ENCODE measurements at regions not wholly inside any gene's neighbourhood (a gene's known extent, or its start where the extent isn't known, plus 50 kb on each side); places are given as distances from the start of the nearest gene placed in this dataset.

DNA sequence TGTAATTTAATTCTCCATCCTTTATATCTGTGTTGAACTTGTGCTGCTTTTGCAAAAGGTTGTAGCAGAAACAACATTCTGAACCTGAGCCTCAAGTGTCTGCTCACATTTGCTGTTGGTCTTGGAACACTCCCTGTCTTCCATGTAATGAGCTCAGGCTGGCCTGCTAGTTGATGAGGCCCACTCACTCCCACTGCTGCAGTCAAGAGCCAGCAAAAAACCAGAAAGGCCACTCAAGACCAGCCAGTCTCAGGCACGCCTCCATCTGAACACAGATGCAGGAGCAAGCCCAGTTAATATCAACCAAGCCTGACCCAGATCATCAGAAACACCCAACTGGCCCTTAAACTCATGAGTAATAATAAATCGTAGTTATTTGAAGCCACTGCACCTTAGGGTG, 342.2 kb upstream of the NFIA start:
- Histone ChIP-seq H3K36me3 (ENCODE audit: insufficient read depth, low read length) (no peaks in the 10 kb centered on the region), H3K4me3 (ENCODE audit: low read depth in 1 of 2, low read length in 2 of 2) (no peak overlapping the region), H3K9me3 (ENCODE audit: low read length) (no peaks in the 10 kb centered on the region), H3K4me1 (ENCODE audit: insufficient read depth, low read length) (no peaks in the 10 kb centered on the region), H3K27ac (ENCODE audit: low read depth, low read length) (no peak overlapping the region), H3K9ac (ENCODE audit: low read length) (no peak overlapping the region), H3K27me3 (ENCODE audit: control insufficient read depth in 1 of 2, insufficient read depth in 2 of 2, low read length in 2 of 2) (no peaks in the 10 kb centered on the region)

DNA sequence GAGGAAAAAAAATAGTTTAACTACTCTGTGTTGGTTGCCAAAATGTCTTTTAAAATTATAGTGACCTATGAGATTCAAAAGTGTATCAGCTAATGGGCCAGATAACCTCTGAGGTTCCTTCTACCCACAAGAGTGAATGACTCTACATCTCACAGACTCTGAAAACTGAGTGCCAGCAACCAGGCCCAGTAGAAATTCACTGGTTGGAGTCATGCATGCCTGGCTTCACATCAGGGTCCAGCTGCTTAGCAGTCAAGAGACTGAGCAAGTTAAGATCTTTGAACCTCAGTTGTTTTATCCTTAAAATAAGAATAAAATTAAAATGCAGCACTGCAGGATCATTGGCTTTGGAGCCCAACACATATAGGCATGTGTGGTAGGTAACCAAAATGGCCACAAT, 342.6 kb upstream of the NFIA start:
- Histone ChIP-seq H3K27ac (ENCODE audit: low read depth, low read length) (no peak overlapping the region), H3K27me3 (ENCODE audit: control insufficient read depth in 1 of 2, insufficient read depth in 2 of 2, low read length in 2 of 2) (no peaks in the 10 kb centered on the region), H3K36me3 (ENCODE audit: insufficient read depth, low read length) (no peaks in the 10 kb centered on the region), H3K9ac (ENCODE audit: low read length) (no peak overlapping the region), H3K9me3 (ENCODE audit: low read length) (no peaks in the 10 kb centered on the region), H3K4me3 (ENCODE audit: low read depth in 1 of 2, low read length in 2 of 2) (no peak overlapping the region), H3K4me1 (ENCODE audit: insufficient read depth, low read length) (no peaks in the 10 kb centered on the region)

- Histone ChIP-seq H3K4me1 (ENCODE audit: insufficient read depth, low read length) (no peaks in the 10 kb centered on the region), H3K36me3 (ENCODE audit: insufficient read depth, low read length) (no peaks in the 10 kb centered on the region), H3K9me3 (ENCODE audit: low read length) (no peaks in the 10 kb centered on the region), H3K27ac (ENCODE audit: low read depth, low read length) (no peak overlapping the region), H3K9ac (ENCODE audit: low read length) (no peak overlapping the region), H3K4me3 (ENCODE audit: low read depth in 1 of 2, low read length in 2 of 2) (no peak overlapping the region), H3K27me3 (ENCODE audit: control insufficient read depth in 1 of 2, insufficient read depth in 2 of 2, low read length in 2 of 2) (no peaks in the 10 kb centered on the region)
Observed at GRCh38 chr1:60732977-60733401, 349.4 kb upstream of the NFIA start.

GRCh38 chr1:60731321-60731720, 351.0 kb upstream of the NFIA start:
- Histone ChIP-seq H3K27me3 (ENCODE audit: control insufficient read depth in 1 of 2, insufficient read depth in 2 of 2, low read length in 2 of 2) (no peaks in the 10 kb centered on the region), H3K4me3 (ENCODE audit: low read depth in 1 of 2, low read length in 2 of 2) (no peak overlapping the region), H3K27ac (ENCODE audit: low read depth, low read length) (no peak overlapping the region), H3K36me3 (ENCODE audit: insufficient read depth, low read length) (no peaks in the 10 kb centered on the region), H3K9ac (ENCODE audit: low read length) (no peak overlapping the region), H3K9me3 (ENCODE audit: low read length) (no peaks in the 10 kb centered on the region), H3K4me1 (ENCODE audit: insufficient read depth, low read length) (no peaks in the 10 kb centered on the region)

DNA sequence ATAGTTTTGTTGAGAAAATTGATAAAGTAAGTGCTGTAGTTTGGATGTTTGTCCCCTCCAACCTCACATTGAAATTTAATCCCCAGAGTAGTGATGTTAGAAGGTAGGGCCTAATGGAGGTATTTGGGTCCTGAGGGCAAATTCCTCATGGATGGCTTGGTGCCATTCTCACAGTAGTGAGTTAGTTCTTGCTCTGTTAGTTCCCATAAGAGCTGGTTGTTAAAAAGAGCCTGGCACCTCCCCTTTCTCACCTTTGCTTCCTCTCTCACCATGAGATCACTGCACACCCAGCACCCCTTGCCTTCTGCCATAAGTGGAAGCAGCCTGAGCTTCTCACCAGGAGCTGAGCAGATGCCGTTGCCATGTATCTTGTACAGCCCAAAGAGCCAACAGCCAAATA, 354.8 kb upstream of the NFIA start:
- no peak overlapping the region for H3K4me3 ChIP-seq (ENCODE audit: low read depth in 1 of 2, low read length in 2 of 2)

GRCh38 chr1:60716472-60716871, 365.9 kb upstream of the NFIA start:
- no peak overlapping the region for H3K4me3 ChIP-seq (ENCODE audit: low read depth in 1 of 2, low read length in 2 of 2)
- no peaks in the 10 kb centered on the region for H3K36me3 ChIP-seq (ENCODE audit: insufficient read depth, low read length)
- H3K9ac ChIP-seq (ENCODE audit: low read length): no peak overlapping the region
- H3K9me3 ChIP-seq (ENCODE audit: low read length): no peaks in the 10 kb centered on the region
- H3K27ac ChIP-seq (ENCODE audit: low read depth, low read length): no peak overlapping the region
- no peaks in the 10 kb centered on the region for H3K27me3 ChIP-seq (ENCODE audit: control insufficient read depth in 1 of 2, insufficient read depth in 2 of 2, low read length in 2 of 2)
- H3K4me1 ChIP-seq (ENCODE audit: insufficient read depth, low read length): no peaks in the 10 kb centered on the region

More for the DNA sequence above, 354.8 kb upstream of the NFIA start:
- no peaks in the 10 kb centered on the region for H3K36me3 ChIP-seq (ENCODE audit: insufficient read depth, low read length)
- H3K9me3 ChIP-seq (ENCODE audit: low read length): no peaks in the 10 kb centered on the region
- no peak overlapping the region for H3K27ac ChIP-seq (ENCODE audit: low read depth, low read length)
- no peak overlapping the region for H3K9ac ChIP-seq (ENCODE audit: low read length)
- H3K4me1 ChIP-seq (ENCODE audit: insufficient read depth, low read length): no peaks in the 10 kb centered on the region
- no peaks in the 10 kb centered on the region for H3K27me3 ChIP-seq (ENCODE audit: control insufficient read depth in 1 of 2, insufficient read depth in 2 of 2, low read length in 2 of 2)

DNA sequence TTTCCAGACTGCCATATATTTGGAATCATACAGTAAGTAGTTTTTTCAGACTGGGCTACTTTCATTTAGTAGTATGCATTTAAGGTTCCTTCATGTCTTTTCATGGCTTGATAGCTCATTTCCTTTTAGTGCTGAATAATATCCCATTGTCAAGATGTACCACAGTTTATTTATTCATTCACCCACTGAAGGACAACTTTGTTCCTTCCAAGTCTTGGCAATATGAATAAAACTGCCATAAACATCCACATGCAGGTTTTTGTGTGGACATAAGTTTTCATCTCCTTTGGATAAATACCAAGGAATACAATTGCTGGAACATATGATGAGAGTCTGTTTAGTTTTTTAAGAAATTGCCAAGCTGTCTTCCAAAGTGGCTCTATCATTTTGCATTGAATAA, 366.4 kb upstream of the NFIA start:
- no peak overlapping the region for H3K4me3 ChIP-seq (ENCODE audit: low read depth in 1 of 2, low read length in 2 of 2)
- H3K27ac ChIP-seq (ENCODE audit: low read depth, low read length): no peak overlapping the region
- no peaks in the 10 kb centered on the region for H3K9me3 ChIP-seq (ENCODE audit: low read length)
- H3K36me3 ChIP-seq (ENCODE audit: insufficient read depth, low read length): no peaks in the 10 kb centered on the region
- no peak overlapping the region for H3K9ac ChIP-seq (ENCODE audit: low read length)
- no peaks in the 10 kb centered on the region for H3K27me3 ChIP-seq (ENCODE audit: control insufficient read depth in 1 of 2, insufficient read depth in 2 of 2, low read length in 2 of 2)
- H3K4me1 ChIP-seq (ENCODE audit: insufficient read depth, low read length): no peaks in the 10 kb centered on the region

- Histone ChIP-seq H3K4me1 (ENCODE audit: insufficient read depth, low read length) (no peaks in the 10 kb centered on the region), H3K36me3 (ENCODE audit: insufficient read depth, low read length) (no peaks in the 10 kb centered on the region), H3K27ac (ENCODE audit: low read depth, low read length) (no peak overlapping the region), H3K9me3 (ENCODE audit: low read length) (no peaks in the 10 kb centered on the region), H3K4me3 (ENCODE audit: low read depth in 1 of 2, low read length in 2 of 2) (no peak overlapping the region), H3K27me3 (ENCODE audit: control insufficient read depth in 1 of 2, insufficient read depth in 2 of 2, low read length in 2 of 2) (no peaks in the 10 kb centered on the region), H3K9ac (ENCODE audit: low read length) (no peak overlapping the region)
Observed at GRCh38 chr1:60709426-60709825, 372.9 kb upstream of the NFIA start.

- Histone ChIP-seq H3K9me3 (ENCODE audit: low read length) (no peaks in the 10 kb centered on the region), H3K4me1 (ENCODE audit: insufficient read depth, low read length) (no peaks in the 10 kb centered on the region), H3K27me3 (ENCODE audit: control insufficient read depth in 1 of 2, insufficient read depth in 2 of 2, low read length in 2 of 2) (no peaks in the 10 kb centered on the region), H3K9ac (ENCODE audit: low read length) (no peak overlapping the region), H3K27ac (ENCODE audit: low read depth, low read length) (no peak overlapping the region), H3K4me3 (ENCODE audit: low read depth in 1 of 2, low read length in 2 of 2) (no peak overlapping the region), H3K36me3 (ENCODE audit: insufficient read depth, low read length) (no peaks in the 10 kb centered on the region)
Observed at GRCh38 chr1:60705026-60705425, 377.3 kb upstream of the NFIA start.

DNA sequence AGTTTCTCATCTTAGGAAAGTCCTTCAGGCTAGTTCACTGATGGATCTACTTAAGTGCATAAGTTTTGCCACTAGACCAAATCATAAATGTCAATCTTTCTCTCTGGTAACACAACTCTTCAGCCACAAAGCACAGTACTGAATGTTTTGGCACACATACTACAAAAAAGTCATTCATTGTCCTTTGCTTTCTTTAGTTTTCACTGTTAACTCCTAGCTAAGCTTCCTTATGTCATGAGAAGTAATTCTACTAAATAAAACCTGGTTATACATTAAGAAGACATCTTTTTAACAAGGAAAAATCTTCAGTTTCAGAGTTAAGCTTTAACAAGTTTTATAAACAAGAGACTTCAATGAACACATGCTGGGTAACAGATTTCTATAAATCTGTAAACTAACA, 379.2 kb upstream of the NFIA start:
- Histone ChIP-seq H3K27ac (ENCODE audit: low read depth, low read length) (no peak overlapping the region), H3K9me3 (ENCODE audit: low read length) (no peaks in the 10 kb centered on the region), H3K27me3 (ENCODE audit: control insufficient read depth in 1 of 2, insufficient read depth in 2 of 2, low read length in 2 of 2) (no peaks in the 10 kb centered on the region), H3K4me1 (ENCODE audit: insufficient read depth, low read length) (no peaks in the 10 kb centered on the region), H3K4me3 (ENCODE audit: low read depth in 1 of 2, low read length in 2 of 2) (no peak overlapping the region), H3K36me3 (ENCODE audit: insufficient read depth, low read length) (no peaks in the 10 kb centered on the region), H3K9ac (ENCODE audit: low read length) (no peak overlapping the region)

DNA sequence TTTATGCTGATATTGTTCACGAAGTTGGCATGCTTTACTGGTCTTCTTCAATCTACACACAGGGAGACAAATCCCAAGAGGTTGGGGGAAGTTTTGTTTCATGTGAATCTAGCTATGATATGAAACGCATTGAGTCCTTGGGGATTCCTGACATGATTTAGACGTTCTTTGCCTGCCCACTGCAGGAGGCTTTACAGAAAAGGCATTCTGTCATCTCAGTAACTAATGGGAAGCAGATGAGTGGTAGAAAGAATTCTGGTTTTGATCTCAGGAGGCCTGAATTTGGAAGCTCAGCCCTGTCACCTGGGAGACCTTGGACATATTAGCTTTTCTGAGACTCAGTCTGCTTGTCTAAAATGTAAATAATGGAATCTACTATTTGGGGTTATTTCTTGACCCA, 383.0 kb upstream of the NFIA start:
- H3K36me3 ChIP-seq (ENCODE audit: insufficient read depth, low read length): no peaks in the 10 kb centered on the region
- H3K4me1 ChIP-seq (ENCODE audit: insufficient read depth, low read length): no peaks in the 10 kb centered on the region
- no peak overlapping the region for H3K9ac ChIP-seq (ENCODE audit: low read length)
- H3K4me3 ChIP-seq (ENCODE audit: low read depth in 1 of 2, low read length in 2 of 2): no peak overlapping the region
- H3K9me3 ChIP-seq (ENCODE audit: low read length): no peaks in the 10 kb centered on the region
- no peaks in the 10 kb centered on the region for H3K27me3 ChIP-seq (ENCODE audit: control insufficient read depth in 1 of 2, insufficient read depth in 2 of 2, low read length in 2 of 2)
- H3K27ac ChIP-seq (ENCODE audit: low read depth, low read length): no peak overlapping the region

DNA sequence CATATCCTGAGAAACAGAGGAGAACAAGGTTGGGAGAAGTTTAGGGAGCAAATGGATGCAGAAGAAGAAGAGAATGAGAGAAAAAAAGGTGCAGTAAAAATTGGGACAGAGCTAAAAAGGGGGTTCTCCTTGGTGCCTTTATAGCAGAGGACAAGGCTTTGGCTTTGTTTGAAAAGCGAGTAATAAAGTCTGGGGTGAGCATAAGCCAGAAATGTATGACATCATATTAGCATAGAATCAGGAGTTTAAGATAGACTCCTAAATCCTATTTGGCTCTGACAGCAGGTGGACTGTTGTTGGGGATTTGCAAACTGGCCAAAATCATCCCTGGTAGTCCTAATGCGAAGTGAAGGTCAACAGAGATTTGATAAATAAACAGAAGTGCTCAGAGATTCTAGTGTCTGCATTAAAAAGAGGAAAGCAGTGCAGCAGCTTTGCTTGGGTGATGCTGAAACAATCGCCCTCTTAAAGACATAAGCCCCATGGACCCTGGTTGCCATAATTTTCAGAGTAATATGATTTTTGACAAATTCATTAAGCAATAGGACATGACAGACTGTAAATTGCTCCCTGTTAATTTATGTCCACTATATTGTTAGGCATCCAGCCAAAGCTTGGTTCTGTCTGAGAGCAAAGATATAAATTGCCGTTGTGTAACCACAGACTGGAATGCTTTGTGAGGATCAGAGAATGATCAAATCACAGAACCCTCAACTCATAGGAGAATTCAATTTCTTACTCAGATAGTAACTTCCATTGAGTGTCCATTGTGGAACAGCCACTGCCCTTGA, 385.0 kb upstream of the NFIA start:
- no peak overlapping the region for H3K27ac ChIP-seq (ENCODE audit: low read depth, low read length)

More for the DNA sequence above, 385.0 kb upstream of the NFIA start:
- H3K36me3 ChIP-seq (ENCODE audit: insufficient read depth, low read length): no peaks in the 10 kb centered on the region
- H3K4me3 ChIP-seq (ENCODE audit: low read depth in 1 of 2, low read length in 2 of 2): no peak overlapping the region
- no peaks in the 10 kb centered on the region for H3K27me3 ChIP-seq (ENCODE audit: control insufficient read depth in 1 of 2, insufficient read depth in 2 of 2, low read length in 2 of 2)
- H3K4me1 ChIP-seq (ENCODE audit: insufficient read depth, low read length): no peaks in the 10 kb centered on the region
- H3K9ac ChIP-seq (ENCODE audit: low read length): no peak overlapping the region
- no peaks in the 10 kb centered on the region for H3K9me3 ChIP-seq (ENCODE audit: low read length)
